GM10266 (cell line): ENCODE measurements at regions not wholly inside any gene's neighbourhood (a gene's known extent, or its start where the extent isn't known, plus 50 kb on each side); places are given as distances from the start of the nearest gene placed in this dataset.

ENCODE experiments used
- DNase-seq: peaks from one replicate; pipeline ENCODE4 v3.0.0; 2012; ENCODE audit errors: extremely low spot score
- CTCF ChIP-seq: IDR thresholded peaks from 2 replicates; pipeline ENCODE4 v1.5.1; 2012; ENCODE audit warnings: mild to moderate bottlenecking, low read depth; ENCODE audit not compliant: control insufficient read depth, insufficient read depth; ENCODE audit errors: missing control alignments

- TF ChIP-seq CTCF: no peak
- no peak for DNase-seq
These were observed 87.3 kb upstream of the SEC61G start for GRCh38 chr7:54846273-54846672.

DNA sequence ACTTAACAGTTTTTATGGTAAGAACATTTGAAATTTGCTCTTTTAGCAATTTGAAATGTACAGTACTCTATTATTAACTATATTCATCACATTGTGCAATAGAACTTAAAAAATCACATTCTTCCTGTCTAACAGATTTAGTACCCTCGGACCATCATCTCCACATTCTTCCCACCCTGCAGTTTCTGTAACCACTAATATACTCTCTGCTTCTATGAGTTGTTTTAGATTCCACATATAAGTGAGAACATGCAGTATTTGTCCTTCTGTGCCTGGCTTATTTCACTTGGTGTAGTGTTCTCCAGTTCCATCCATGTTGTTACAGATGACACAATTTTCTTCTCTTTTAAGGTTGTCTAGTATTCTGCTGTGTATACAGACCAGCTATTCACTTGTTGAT, 88.9 kb upstream of the SEC61G start:
- no peak for TF ChIP-seq CTCF
- no peak for DNase-seq

DNA sequence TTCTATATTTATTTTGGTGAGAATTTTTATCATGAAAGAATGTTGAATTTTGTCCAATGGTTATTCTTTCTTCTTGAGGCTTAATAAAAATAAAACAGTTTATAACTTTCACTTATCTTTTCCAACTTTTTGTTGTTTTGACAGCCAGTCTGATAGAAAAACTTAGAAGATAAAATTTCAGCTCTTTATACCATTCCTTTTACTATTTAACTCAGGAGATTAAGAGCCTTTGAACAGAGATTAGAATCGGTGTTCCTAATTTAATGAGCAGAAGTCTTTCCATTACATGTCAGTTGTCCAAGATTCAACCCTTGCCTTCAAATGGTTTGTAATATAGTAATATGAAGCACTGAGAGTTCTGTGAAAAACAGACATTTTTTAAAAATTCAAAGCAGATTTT, 97.8 kb upstream of the SEC61G start:
- no peak for TF ChIP-seq CTCF
- no peak for DNase-seq

DNA sequence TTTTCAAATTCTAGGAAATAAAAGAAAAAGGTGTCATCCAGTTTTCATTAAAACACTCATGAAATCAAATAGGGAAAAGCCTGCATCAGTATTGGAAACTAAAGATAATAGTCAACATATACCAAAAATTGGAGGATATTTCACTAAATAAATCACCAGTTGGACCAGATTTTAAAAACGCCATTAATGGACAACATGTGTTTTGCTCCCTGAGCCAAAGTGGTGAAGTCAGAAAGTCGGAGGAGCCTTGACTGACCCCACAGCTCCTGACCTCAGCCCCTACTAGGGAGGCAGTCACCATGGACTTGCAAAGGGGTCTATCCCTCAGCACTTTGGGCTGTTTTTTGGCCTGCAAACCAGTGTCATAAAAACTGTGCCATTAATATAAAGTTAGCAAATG, 98.3 kb upstream of the SEC61G start:
- DNase-seq: no peak
- TF ChIP-seq CTCF: no peak

GRCh38 chr7:54858008-54858692, 99.1 kb upstream of the SEC61G start:
- no peak for TF ChIP-seq CTCF
- no peak for DNase-seq

- DNase-seq: no peak
- TF ChIP-seq CTCF: no peak
These were observed 100.1 kb upstream of the SEC61G start for GRCh38 chr7:54859066-54859465.

GRCh38 chr7:54859545-54859944, 100.5 kb upstream of the SEC61G start:
- DNase-seq: no peak
- no peak for TF ChIP-seq CTCF
